ENCODE measurements at regions not wholly inside any gene's neighbourhood (a gene's known extent, or its start where the extent isn't known, plus 50 kb on each side); places are given as distances from the start of the nearest gene placed in this dataset.
"Not testable (repeated sequence)": the region's sequence is repeated elsewhere in the genome, so short reads cannot be mapped to it uniquely, and the experiment has no call there.

- DNase-seq (ENCODE audit: low spot score): no peak
Measured at GRCh38 chr2:64251497-64252250, 107.5 kb upstream of the PELI1 start.

GRCh38 chr2:64252251-64252978 lies 108.2 kb upstream of the PELI1 start:
- not testable (repeated sequence) for DNase-seq (ENCODE audit: low spot score)

GRCh38 chr2:64253421-64253820 lies 109.2 kb upstream of the PELI1 start:
- DNase-seq (ENCODE audit: low spot score): not testable (repeated sequence)

- no peak for DNase-seq (ENCODE audit: low spot score)
Measured at GRCh38 chr2:64258566-64258965, 114.3 kb upstream of the PELI1 start.

- no peak for DNase-seq (ENCODE audit: low spot score)
Measured at GRCh38 chr2:64259312-64259711, 115.1 kb upstream of the PELI1 start.

- no peak for DNase-seq (ENCODE audit: low spot score)
Measured at GRCh38 chr2:64260093-64260803, 116.0 kb upstream of the PELI1 start.

- peak; percentile 57 for DNase-seq (ENCODE audit: low spot score)
Measured at GRCh38 chr2:64260817-64261216, 116.6 kb upstream of the PELI1 start.

GRCh38 chr2:64262071-64262470 lies 117.9 kb upstream of the PELI1 start:
- no peak for DNase-seq (ENCODE audit: low spot score)

- no peak for DNase-seq (ENCODE audit: low spot score)
Measured at GRCh38 chr2:64262816-64263215, 118.6 kb upstream of the PELI1 start.

- DNase-seq (ENCODE audit: low spot score): no peak
Measured at GRCh38 chr2:64263315-64263714, 119.1 kb upstream of the PELI1 start.

GRCh38 chr2:64267699-64268098 lies 123.5 kb upstream of the PELI1 start:
- no peak for DNase-seq (ENCODE audit: low spot score)

- DNase-seq (ENCODE audit: low spot score): no peak
Measured at GRCh38 chr2:64268330-64269048, 124.3 kb upstream of the PELI1 start.

GRCh38 chr2:64273524-64274398 lies 129.5 kb upstream of the PELI1 start:
- no peak for DNase-seq (ENCODE audit: low spot score)

GRCh38 chr2:64274399-64275173 lies 130.4 kb upstream of the PELI1 start:
- no peak for DNase-seq (ENCODE audit: low spot score)

- DNase-seq (ENCODE audit: low spot score): no peak
Measured at GRCh38 chr2:64275174-64275466, 130.9 kb upstream of the PELI1 start.

- DNase-seq (ENCODE audit: low spot score): no peak
Measured at GRCh38 chr2:64276417-64277095, 132.3 kb upstream of the PELI1 start.

- peak; percentile 52 for DNase-seq (ENCODE audit: low spot score)
Measured at GRCh38 chr2:64277101-64277849, 133.1 kb upstream of the PELI1 start.

GRCh38 chr2:64280812-64281211 lies 136.6 kb upstream of the PELI1 start:
- DNase-seq (ENCODE audit: low spot score): not testable (repeated sequence)

GRCh38 chr2:64283006-64283570 lies 138.9 kb upstream of the PELI1 start:
- DNase-seq (ENCODE audit: low spot score): no peak
